Immature natural killer cell (primary cell): ENCODE measurements at regions not wholly inside any gene's neighbourhood (a gene's known extent, or its start where the extent isn't known, plus 50 kb on each side); places are given as distances from the start of the nearest gene placed in this dataset.

Source experiments
- DNase-seq, 3 donors: peaks; one replicate each; pipeline ENCODE4 v3.0.0; 2022; ENCODE audit warnings: mixed read lengths in 1 of 3
- H3K27ac Mint-ChIP-seq, 6 donors: one replicate each; pipeline ENCODE4 v1.8.0; 2020; ENCODE audit warnings: mixed read lengths in 6 of 6, mild to moderate bottlenecking in 5 of 6, inconsistent platforms in 4 of 6, moderate library complexity in 3 of 6
- H3K27me3 Mint-ChIP-seq, 3 donors: one replicate each; pipeline ENCODE4 v1.8.0; 2020 to 2021; ENCODE audit warnings: low read depth in 3 of 3, mild to moderate bottlenecking in 3 of 3, mixed read lengths in 3 of 3, moderate library complexity in 3 of 3, inconsistent platforms in 1 of 3
- H3K36me3 Mint-ChIP-seq, 3 donors: one replicate each; pipeline ENCODE4 v1.8.0; 2020; ENCODE audit warnings: mixed read lengths in 3 of 3, inconsistent platforms in 2 of 3, mild to moderate bottlenecking in 2 of 3
- H3K4me1 Mint-ChIP-seq, 2 donors: one replicate each; pipeline ENCODE4 v1.8.0; 2020; ENCODE audit warnings: inconsistent platforms in 2 of 2, mild to moderate bottlenecking in 2 of 2, mixed read lengths in 2 of 2, moderate library complexity in 1 of 2
- H3K4me3 Mint-ChIP-seq, 5 donors: one replicate each; pipeline ENCODE4 v1.8.0; 2020; ENCODE audit warnings: mild to moderate bottlenecking in 5 of 5, mixed read lengths in 5 of 5, inconsistent platforms in 3 of 5, moderate library complexity in 3 of 5
- H3K9me3 Mint-ChIP-seq, 6 donors: one replicate each; pipeline ENCODE4 v1.8.0; 2020; ENCODE audit warnings: mild to moderate bottlenecking in 6 of 6, mixed read lengths in 6 of 6, inconsistent platforms in 4 of 6, moderate library complexity in 3 of 6

GRCh38 chr2:104472076-104472475, 381.8 kb upstream of the POU3F3 start:
- H3K27me3 Mint-ChIP-seq = peaks cover 0 to 1% (median 0%) of the 10 kb centered on the region in 3 donors
- DNase-seq = no peak
- no peak overlapping the region for H3K27ac Mint-ChIP-seq
- no peaks in the 10 kb centered on the region for H3K36me3 Mint-ChIP-seq
- H3K4me1 Mint-ChIP-seq = no peaks in the 10 kb centered on the region
- H3K9me3 Mint-ChIP-seq = peaks cover 0 to 9% (median 1%) of the 10 kb centered on the region in 6 donors
- no peak overlapping the region for H3K4me3 Mint-ChIP-seq

GRCh38 chr2:104473546-104473945, 380.4 kb upstream of the POU3F3 start:
- Mint-ChIP-seq H3K36me3 (no peaks in the 10 kb centered on the region), H3K9me3 (peaks cover 0 to 11% (median 1%) of the 10 kb centered on the region in 6 donors), H3K27ac (no peak overlapping the region), H3K4me1 (no peaks in the 10 kb centered on the region), H3K4me3 (no peak overlapping the region), H3K27me3 (peaks cover 0 to 1% (median 0%) of the 10 kb centered on the region in 3 donors)
- no peak for DNase-seq

- no peaks in the 10 kb centered on the region for H3K36me3 Mint-ChIP-seq
- H3K9me3 Mint-ChIP-seq = peaks cover 0 to 11% (median 1%) of the 10 kb centered on the region in 6 donors
- H3K4me3 Mint-ChIP-seq = no peak overlapping the region
- H3K27ac Mint-ChIP-seq = no peak overlapping the region
- no peaks in the 10 kb centered on the region for H3K4me1 Mint-ChIP-seq
- peaks cover 0 to 1% (median 0%) of the 10 kb centered on the region in 3 donors for H3K27me3 Mint-ChIP-seq
- no peak for DNase-seq
Observed at GRCh38 chr2:104474716-104475115, 379.2 kb upstream of the POU3F3 start.

GRCh38 chr2:104476075-104476474, 377.8 kb upstream of the POU3F3 start:
- DNase-seq = no peak
- Mint-ChIP-seq H3K27ac (no peak overlapping the region), H3K9me3 (peaks cover 0 to 11% (median 1%) of the 10 kb centered on the region in 6 donors), H3K4me3 (no peak overlapping the region), H3K36me3 (no peaks in the 10 kb centered on the region), H3K4me1 (no peaks in the 10 kb centered on the region), H3K27me3 (peaks cover 0 to 1% (median 0%) of the 10 kb centered on the region in 3 donors)

- Mint-ChIP-seq H3K4me1 (no peaks in the 10 kb centered on the region), H3K36me3 (no peaks in the 10 kb centered on the region), H3K27me3 (peaks cover 0 to 2% (median 1%) of the 10 kb centered on the region in 3 donors), H3K27ac (no peak overlapping the region), H3K4me3 (no peak overlapping the region), H3K9me3 (peaks cover 0 to 11% (median 1%) of the 10 kb centered on the region in 6 donors)
- no peak for DNase-seq
Observed at GRCh38 chr2:104476563-104476988, 377.3 kb upstream of the POU3F3 start.

- Mint-ChIP-seq H3K9me3 (peaks cover 0 to 18% (median under 1%) of the 10 kb centered on the region in 6 donors), H3K4me1 (no peaks in the 10 kb centered on the region), H3K27me3 (peaks cover under 1 to 4% (median 2%) of the 10 kb centered on the region in 3 donors), H3K27ac (no peak overlapping the region), H3K4me3 (no peak overlapping the region), H3K36me3 (no peaks in the 10 kb centered on the region)
- DNase-seq = no peak
Observed at GRCh38 chr2:104481341-104481740, 372.6 kb upstream of the POU3F3 start.

GRCh38 chr2:104487366-104487765, 366.5 kb upstream of the POU3F3 start:
- H3K4me3 Mint-ChIP-seq = no peak overlapping the region
- H3K27me3 Mint-ChIP-seq = peaks cover 0 to 4% (median 2%) of the 10 kb centered on the region in 3 donors
- H3K9me3 Mint-ChIP-seq = peaks cover 0 to 18% (median under 1%) of the 10 kb centered on the region in 6 donors
- no peaks in the 10 kb centered on the region for H3K4me1 Mint-ChIP-seq
- DNase-seq = no peak
- no peak overlapping the region for H3K27ac Mint-ChIP-seq
- peaks cover 0 to 3% (median 0%) of the 10 kb centered on the region in 3 donors for H3K36me3 Mint-ChIP-seq

GRCh38 chr2:104493698-104494097, 360.2 kb upstream of the POU3F3 start:
- H3K36me3 Mint-ChIP-seq = no peaks in the 10 kb centered on the region
- H3K9me3 Mint-ChIP-seq = peaks cover 0 to 4% (median 2%) of the 10 kb centered on the region in 6 donors
- H3K4me3 Mint-ChIP-seq = no peak overlapping the region
- DNase-seq = no peak
- H3K27ac Mint-ChIP-seq = no peak overlapping the region
- no peaks in the 10 kb centered on the region for H3K4me1 Mint-ChIP-seq
- H3K27me3 Mint-ChIP-seq = peaks cover 0 to 3% (median 0%) of the 10 kb centered on the region in 3 donors

- Mint-ChIP-seq H3K9me3 (peaks cover 0 to 2% (median 0%) of the 10 kb centered on the region in 6 donors), H3K27me3 (peaks cover 0 to 7% (median 3%) of the 10 kb centered on the region in 3 donors)
Observed at GRCh38 chr2:104501342-104501741, 352.6 kb upstream of the POU3F3 start.

GRCh38 chr2:104501929-104502328, 352.0 kb upstream of the POU3F3 start:
- Mint-ChIP-seq H3K4me3 (no peak overlapping the region), H3K27ac (no peak overlapping the region), H3K9me3 (peaks cover 0 to 2% (median 0%) of the 10 kb centered on the region in 6 donors), H3K27me3 (peaks cover 0 to 7% (median 3%) of the 10 kb centered on the region in 3 donors), H3K36me3 (no peaks in the 10 kb centered on the region), H3K4me1 (no peaks in the 10 kb centered on the region)
- DNase-seq = no peak

More at GRCh38 chr2:104501342-104501741, 352.6 kb upstream of the POU3F3 start:
- no peaks in the 10 kb centered on the region for H3K36me3 Mint-ChIP-seq
- no peak for DNase-seq
- no peaks in the 10 kb centered on the region for H3K4me1 Mint-ChIP-seq
- no peak overlapping the region for H3K27ac Mint-ChIP-seq
- H3K4me3 Mint-ChIP-seq = no peak overlapping the region

- H3K9me3 Mint-ChIP-seq = peaks cover 0 to 2% (median 0%) of the 10 kb centered on the region in 6 donors
Observed at GRCh38 chr2:104502901-104503300, 351.0 kb upstream of the POU3F3 start.

GRCh38 chr2:104504331-104505073, 349.4 kb upstream of the POU3F3 start:
- H3K36me3 Mint-ChIP-seq = no peaks in the 10 kb centered on the region
- peaks cover 0 to 2% (median 0%) of the 10 kb centered on the region in 6 donors for H3K9me3 Mint-ChIP-seq
- H3K27me3 Mint-ChIP-seq = peaks cover 0 to 3% (median 0%) of the 10 kb centered on the region in 3 donors
- DNase-seq = no peak
- no peaks in the 10 kb centered on the region for H3K4me1 Mint-ChIP-seq
- H3K4me3 Mint-ChIP-seq = no peak overlapping the region
- H3K27ac Mint-ChIP-seq = no peak overlapping the region

More at GRCh38 chr2:104502901-104503300, 351.0 kb upstream of the POU3F3 start:
- Mint-ChIP-seq H3K4me3 (no peak overlapping the region), H3K36me3 (no peaks in the 10 kb centered on the region), H3K27me3 (peaks cover 0 to 4% (median 3%) of the 10 kb centered on the region in 3 donors), H3K4me1 (no peaks in the 10 kb centered on the region), H3K27ac (no peak overlapping the region)
- DNase-seq = no peak

- H3K36me3 Mint-ChIP-seq = no peaks in the 10 kb centered on the region
- no peak for DNase-seq
- no peaks in the 10 kb centered on the region for H3K4me1 Mint-ChIP-seq
- no peak overlapping the region for H3K27ac Mint-ChIP-seq
- no peak overlapping the region for H3K4me3 Mint-ChIP-seq
- peaks cover 0 to 3% (median 0%) of the 10 kb centered on the region in 3 donors for H3K27me3 Mint-ChIP-seq
- peaks cover 0 to 11% (median 3%) of the 10 kb centered on the region in 6 donors for H3K9me3 Mint-ChIP-seq
Observed at GRCh38 chr2:104518256-104518655, 335.7 kb upstream of the POU3F3 start.

GRCh38 chr2:104521247-104521646, 332.7 kb upstream of the POU3F3 start:
- Mint-ChIP-seq H3K36me3 (no peaks in the 10 kb centered on the region), H3K4me3 (no peak overlapping the region), H3K4me1 (no peaks in the 10 kb centered on the region), H3K27me3 (peaks cover 0 to 3% (median 2%) of the 10 kb centered on the region in 3 donors), H3K27ac (no peak overlapping the region), H3K9me3 (peaks cover 0 to 15% (median 3%) of the 10 kb centered on the region in 6 donors)
- no peak for DNase-seq
